NCI-H1092 (cell line): ENCODE measurements at regions not wholly inside any gene's neighbourhood (a gene's known extent, or its start where the extent isn't known, plus 50 kb on each side); places are given as distances from the start of the nearest gene placed in this dataset.
"Not testable (repeated sequence)": the region's sequence is repeated elsewhere in the genome, so short reads cannot be mapped to it uniquely, and the experiment has no call there.

ENCODE experiments used
- DNase-seq: peaks from one replicate; lab custom pipeline; 2025; lab: John Stamatoyannopoulos, UW

DNA sequence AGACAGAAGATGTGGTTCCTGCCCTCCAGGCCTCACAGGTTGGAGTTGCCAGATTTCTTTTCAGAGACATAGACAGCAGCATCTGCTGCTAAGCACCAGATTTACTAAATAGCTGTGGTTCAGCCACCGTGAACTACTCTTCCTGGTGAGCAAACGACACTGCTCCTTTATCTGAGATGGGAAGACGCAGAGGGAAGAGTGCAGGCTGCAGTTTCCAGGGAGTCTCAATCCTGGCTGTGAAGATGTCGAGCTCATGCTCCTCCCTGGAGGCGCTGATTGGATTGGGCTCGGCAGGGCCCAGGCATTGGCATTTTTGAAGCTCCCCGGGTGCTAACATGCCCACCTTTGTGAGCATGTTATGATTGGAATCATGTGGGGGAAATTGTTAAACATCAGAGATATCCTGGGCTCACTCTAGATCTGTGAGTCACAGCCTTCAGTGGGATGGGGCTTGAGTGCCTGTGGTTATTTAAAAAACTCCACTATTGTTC is 314.8 kb downstream of the TSN start:
- no peak for DNase-seq

DNA sequence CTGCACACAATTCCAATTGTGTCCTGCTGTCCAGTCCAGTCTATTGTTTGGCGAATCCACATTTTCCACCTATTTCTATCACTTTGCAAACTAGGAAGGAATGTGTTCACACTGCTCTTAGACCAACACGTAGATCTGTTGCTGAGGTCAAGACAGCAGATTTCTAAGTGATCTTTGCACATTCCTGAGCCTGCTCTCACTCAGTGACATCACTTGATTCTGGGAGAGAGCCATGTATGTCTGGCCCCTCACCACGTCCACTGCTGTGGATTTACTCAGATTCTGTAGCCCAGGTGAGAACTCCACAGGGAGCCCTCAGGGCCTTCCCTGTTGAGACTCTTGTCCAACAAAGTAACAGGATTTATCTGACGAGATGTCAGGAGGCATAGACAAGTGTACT is 317.2 kb downstream of the TSN start:
- no peak for DNase-seq

DNA sequence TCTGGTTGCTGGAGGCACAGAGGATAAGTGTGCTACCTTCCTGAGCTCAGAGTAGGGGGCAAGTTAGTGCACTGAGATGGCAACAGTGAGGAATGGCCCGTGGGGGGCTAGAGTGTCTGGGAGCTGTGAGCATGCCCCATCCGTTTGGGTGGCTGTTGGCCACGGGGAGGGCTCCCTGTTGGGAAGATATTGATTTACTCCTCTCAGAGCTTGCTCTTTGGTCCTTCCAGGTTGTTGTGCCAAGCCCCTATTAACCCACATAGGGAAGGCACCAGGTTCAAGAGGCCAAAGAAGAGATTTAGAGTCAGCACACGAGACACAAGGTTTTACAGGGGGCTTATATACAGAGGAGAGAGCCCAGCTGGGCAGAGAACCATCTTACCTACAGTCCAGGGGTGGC is 318.8 kb downstream of the TSN start:
- DNase-seq, result no peak

DNA sequence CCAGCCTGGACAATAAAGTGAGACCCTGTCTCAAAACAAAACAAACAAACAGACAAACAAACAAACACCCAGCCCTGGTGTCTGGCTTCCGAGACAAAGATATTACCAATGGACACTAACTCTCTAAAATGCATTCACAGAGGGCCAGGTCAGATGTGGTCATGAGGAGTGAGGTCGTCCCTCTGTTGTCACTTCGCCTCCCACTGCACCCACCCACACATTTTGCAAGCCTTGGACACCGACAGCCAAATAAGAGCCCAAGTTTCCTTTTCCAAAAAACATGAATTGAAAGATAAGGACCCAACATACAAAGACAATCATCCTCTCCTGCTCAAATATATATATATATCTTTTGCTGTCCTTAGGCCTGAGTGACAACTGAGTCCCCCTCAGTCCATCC is 319.9 kb downstream of the TSN start:
- DNase-seq, result no peak

DNA sequence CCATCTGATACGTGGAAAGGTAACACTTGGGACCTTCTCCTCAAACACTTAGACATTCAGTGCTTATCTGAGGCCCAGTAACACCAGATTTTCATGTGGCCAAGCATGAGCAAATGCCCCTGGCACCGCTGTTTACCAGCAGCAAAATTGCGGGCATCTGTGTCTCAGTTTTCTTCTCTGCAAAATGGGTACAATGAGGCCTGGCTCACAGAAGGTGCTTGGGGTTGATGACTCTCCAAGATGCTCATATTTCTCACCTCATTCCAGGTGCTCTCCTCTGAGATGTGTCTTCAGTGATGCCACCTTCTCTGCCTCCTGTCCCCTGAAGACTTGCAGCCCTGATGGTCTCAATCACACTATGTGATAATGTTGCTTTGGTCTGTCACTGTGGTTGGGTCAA is 321.7 kb downstream of the TSN start:
- no peak for DNase-seq

DNA sequence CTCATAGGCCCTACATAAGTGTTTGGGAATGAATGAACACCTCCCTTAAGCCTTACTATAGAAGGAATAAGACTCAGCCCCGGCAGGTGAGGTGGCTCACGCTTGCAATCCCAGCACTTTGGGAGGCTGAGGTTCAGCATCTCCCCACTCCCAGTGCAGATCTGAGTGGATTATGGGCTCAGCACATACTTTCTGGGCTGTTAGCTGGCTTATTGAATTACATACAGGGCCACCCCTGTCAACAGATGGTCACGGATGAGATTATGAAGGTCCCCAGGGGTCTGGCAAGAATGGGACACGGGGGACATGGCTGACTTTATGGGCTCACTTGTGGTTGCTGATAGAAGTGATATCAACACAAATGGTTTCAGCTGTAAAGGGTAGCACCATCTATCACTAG is 322.3 kb downstream of the TSN start:
- DNase-seq, result no peak

DNA sequence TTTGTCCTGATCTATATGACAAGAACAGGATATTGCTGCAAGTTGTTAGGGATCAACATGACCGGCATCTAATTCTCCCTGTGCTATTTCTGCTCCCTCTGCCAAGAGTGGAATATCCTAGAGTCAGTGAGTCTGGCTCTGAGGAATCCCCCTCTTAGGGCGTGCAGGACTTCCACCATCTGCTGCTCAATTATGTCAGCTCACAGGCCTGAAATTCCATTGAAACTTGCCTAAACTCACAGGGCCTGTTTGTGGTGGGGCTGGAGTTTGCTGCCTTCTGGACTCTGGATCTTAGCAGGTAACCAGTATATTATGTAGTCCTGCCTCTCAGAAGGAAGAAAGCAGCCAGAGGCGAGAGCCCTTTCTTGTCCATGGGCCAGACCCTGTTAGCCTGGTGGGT is 323.0 kb downstream of the TSN start:
- DNase-seq, result no peak

DNA sequence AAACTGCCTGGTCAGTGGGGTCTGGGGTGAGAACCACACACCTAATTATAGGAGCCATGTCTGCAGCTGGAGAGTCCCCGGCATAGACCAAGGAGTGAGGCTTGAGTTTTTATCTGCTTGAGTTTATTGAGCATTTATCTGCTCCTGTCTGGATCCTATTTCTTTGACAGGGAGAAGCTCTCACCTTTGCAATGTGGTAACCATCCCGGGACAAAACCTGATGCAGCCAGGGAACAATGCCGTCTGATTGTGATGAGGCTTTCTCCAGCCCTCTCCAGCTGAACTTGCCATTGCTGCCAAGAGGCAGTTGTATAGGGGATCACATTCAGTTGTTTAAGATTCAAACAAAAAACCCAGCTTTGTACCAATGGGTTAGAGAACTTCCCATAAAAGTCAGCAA is 324.4 kb downstream of the TSN start:
- DNase-seq, result no peak

DNA sequence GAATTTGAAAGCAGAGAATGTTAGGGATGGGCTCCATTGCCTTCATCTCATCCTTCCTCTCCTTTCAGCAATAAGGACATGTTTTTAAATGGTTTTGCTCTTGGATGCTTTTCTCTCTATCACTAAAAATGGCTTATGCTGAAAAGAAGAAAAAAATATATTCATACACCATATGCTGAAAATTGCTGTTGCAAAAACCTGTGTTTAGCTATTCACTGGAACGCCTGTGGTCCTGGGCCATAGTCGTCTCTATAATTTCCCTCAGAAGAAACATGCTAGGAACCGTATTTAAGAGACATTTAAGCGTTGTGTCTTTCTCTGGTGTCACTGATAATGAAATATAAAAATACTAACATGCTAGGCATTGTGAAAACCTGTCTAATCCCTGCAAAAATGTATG is 324.9 kb downstream of the TSN start:
- no peak for DNase-seq

DNA sequence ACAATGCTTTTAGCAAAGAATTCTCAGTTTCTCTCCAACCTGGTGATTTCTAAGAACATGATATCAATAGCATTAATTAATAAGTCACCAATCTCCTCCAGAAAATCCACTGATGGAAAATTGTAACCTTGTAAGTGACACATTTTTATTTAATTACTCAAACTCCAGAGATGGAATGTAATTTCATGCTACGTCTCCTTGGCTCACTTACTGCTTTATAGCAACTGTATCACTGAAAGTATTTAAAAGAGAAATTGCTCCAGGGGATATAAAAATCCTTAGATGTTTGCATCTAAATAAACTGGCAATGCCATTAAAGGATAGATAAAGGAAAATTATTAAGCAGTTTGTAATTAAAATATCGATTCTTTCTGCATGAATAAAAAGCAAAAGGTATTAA is 325.4 kb downstream of the TSN start:
- DNase-seq, result no peak

DNA sequence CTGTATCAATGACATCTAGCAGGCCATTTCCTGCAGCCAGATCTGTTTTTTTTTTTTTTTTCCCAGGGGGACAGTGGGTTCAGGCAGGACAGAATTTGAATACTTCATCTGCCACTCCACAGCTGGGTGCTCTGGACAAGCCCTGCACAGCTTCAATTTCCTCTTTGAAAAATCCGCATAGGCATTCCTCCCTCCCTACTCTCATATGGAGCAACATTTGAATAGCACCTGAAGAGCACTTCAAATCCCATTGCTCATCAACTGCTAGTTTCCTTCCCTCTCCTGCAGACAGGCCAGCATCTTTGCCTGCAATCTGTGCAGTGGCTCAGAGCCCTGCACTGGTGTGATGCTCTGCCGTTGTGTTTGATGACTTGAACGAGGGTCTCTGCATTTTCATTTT is 326.3 kb downstream of the TSN start:
- DNase-seq, result peak; percentile 21

DNA sequence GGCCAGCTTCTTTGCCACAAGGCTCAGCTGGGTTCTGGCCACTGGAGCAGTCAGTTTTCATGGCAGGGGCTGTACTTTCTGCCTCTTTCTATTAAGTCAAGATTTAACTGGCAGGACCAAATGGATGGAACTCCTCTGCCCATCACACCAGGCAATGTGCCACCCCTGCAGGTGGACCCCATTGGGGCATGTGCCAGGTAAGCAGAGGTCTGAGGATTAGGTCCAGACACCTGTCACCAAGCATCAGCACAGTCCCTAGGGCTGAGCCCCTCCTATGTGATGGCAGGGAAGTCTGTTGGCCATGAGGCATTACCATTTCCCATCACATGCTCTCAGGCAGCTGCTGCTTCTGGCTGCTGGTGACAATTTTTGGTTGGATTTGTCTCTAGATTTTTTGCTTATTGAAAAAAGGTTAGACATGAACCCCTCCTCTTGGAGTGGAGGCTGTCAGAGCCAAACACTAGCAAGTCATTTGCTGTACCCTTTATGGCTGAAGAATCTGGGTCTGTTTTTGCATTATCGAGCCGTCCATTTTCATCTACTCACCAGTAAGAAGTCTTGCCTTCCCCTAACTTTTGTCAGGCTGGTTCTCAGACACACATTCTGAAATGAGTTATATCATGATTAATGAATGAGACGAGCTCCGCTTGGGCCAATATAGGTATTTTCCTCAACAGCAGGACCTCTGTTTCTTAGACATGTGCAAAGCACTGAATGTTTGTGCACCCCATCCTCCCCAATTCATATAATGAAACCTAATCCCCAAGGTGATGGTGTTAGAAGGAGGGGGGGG is 328.0 kb downstream of the TSN start:
- DNase-seq, result no peak

DNA sequence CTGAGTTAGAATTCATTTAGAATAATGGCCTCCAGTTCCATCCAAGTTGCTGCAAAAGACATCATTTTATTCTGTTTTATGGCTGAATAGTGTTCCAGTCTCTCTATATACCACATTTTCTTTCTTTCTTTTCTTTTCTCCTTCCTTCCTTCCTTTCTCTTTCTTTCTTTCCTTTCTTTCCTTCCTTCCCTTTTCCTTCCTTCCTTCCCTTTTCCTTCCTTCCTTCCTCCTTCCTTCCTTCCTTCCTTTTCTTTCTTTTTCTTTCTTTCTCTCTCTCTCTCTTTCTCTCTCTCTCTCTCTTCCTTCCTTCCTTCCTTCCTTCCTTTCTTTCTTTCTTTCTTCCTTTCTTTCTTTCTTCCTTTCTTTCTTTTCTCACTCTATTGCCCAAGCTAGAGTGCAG is 330.2 kb downstream of the TSN start:
- DNase-seq, result not testable (repeated sequence)

DNA sequence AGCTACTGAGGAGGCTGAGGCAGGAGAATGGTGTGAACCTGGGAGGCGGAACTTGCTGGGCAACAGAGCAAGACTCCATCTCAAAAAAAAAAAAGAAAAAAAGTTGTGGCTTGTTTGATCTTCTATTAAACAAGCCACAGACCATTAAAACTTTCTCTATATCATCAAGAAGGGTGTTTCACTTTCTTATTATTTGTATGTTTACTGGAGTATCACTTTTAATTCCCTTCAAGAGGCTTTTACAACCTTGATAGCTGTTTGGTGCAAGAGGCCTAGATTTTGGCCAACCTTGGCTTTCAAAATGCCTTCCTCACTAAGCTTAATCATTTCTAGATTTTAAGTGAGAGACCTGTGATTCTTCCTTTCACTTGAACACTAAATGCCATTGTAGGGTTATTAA is 339.1 kb downstream of the TSN start:
- no peak for DNase-seq

DNA sequence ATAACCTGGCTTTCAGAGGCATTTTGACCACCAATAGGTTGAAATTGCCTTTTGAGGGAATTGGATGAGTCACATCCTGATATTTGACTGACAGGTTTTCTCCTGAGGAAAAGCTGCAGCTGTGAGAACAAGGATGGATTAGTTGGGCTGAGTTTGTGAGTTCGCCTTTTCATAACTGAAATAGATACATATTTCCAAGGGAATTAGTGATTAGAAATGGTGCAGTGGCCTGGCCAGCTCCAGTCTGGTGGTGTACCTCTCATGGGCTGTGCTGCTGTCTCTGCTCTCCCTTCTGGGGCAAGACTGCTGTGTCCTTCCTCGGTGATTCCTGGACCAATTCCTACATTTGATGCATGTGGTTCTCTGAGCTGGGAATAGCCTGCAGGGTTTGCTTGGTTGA is 341.3 kb downstream of the TSN start:
- DNase-seq, result no peak

DNA sequence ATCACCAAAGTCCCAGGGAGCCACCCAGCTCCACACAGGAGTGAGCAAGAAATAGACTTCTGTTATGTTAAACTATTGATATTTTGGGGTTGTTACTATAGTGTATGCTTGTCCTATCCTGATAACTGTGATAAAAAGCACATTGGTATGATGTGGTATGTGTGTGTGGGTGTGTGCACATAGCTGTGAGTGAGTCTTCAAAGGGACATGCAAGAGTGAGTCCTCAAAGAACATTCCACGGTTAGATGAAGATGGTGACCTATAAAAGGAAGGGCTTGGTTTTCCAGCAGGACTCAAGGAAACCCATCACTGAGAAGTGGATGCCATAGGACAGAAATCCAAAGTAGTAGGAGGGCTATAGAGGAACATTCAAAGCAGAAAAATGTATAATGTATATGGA is 342.9 kb downstream of the TSN start:
- DNase-seq, result no peak

DNA sequence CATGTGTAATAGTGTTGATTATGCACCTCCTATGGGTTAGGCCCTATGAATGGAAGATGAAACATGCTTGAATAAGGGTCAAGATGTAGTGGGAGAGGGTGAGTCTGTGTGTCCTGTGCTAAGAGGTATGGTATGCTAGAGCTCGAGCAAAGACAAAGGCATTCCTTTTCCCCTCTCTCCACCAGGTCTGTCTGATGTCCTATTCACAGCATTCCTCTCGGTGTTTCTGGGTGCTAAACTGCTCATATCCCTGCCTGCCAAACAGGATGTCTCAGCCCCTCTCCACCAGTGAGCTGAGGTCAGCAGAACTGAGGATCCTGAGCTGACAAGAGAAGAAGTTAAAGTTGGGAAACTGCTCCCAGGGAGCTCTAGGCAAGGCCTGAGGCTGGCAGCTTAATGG is 344.9 kb downstream of the TSN start:
- DNase-seq, result no peak

DNA sequence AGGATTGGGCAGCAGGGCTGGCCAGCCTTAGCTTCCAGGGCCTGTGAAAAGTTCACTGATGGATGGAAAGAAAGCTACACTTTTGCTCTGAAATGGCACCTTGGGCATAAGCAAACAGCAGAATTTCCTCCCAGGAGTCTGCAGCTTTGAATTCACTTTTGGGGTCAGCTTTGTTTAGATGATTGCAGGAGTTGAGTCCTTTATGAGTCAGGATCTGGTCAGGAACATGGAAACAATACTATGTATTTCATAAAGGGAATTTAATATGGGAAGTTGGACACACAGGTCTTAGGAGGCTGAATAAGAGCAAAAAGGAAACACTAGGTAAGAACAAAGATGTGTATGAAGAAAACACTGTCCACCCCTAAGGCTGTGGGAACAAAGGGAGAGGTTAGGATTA is 345.3 kb downstream of the TSN start:
- no peak for DNase-seq

DNA sequence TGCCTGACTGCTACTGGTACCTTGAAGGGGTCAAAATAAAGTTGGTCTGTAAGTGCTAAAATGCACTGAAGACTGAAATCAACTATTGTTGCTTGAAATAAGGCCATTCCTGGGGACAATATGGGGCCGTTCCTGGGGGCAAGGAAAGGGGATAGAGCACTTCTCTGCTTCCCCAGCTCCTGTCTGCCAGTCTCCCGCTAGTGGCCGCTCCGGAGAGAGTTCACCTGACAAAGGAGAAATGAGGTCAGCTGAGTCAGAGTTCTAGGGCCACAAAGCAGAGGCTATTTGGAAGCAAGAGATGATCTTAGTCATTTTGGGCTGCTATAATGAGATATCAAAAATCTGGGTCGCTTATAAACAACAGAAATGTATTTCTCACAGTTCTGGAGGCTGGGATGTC is 345.9 kb downstream of the TSN start:
- no peak for DNase-seq

DNA sequence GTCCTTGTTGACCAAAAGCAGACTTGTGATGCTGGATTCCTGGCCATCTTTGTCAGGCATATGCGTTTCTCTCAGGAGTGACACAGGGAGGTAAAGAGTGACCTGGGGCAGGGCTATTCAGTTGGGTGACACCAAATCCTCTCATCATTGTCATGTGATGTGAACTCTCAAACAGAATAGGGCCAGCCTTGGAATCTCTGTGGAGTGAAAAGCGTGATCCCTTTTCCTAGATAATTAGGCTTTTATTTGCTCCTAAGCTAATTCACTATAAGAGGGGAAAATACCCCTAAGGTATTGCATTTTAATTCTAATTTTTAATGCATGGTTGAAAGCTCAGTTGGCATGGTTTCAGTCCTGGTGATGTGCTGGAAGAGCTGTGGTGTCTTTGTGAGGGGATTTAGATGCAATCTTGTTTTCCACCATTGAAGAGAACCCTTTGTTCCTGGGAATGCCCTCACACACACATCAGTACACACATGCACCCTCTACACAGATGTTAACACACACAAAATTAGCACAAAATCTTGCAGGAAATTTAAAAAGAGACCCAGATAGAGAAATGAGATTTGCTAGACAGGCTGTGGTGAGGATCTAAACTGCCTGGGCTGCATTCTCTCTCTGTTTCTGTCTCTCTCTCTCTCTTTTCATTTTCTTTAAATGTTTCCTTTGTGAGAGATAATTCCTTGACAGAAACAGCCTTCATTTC is 349.9 kb downstream of the TSN start:
- DNase-seq, result no peak

DNA sequence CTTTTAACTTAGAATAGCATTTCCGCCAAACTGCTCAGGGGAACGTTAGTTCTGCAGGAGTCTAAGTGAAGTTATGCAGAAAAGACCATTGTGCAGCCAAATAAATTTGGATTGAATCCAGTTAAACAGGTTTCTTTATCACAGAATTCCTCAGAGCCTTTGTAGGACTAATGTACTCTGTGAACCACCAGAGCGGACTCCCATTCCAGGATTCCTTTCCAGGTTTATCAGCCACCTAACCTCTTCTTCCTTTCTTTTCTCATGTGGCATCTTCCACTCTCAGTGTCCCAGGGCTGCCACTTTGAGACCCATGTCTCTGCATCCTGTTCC is 350.4 kb downstream of the TSN start:
- DNase-seq, result no peak

DNA sequence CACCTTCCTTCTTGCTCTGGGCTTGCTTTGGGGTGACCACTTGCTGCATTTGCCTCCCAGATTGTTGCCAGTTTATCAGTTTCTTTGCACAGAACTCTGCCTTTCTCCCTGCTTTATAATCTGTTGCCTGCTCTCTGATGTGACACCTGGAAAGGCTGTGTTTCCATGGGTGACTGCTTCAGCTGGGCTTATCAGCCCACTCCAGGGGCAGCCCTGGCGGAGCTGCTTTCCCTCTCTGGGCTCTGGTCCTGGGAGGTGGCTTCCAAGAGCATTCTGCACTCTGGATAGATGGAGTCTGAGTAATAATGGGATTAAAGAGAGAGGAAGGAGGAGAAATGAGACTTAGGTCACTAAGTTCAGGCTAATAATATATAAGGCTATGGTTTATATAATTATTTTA is 352.7 kb downstream of the TSN start:
- DNase-seq, result no peak

DNA sequence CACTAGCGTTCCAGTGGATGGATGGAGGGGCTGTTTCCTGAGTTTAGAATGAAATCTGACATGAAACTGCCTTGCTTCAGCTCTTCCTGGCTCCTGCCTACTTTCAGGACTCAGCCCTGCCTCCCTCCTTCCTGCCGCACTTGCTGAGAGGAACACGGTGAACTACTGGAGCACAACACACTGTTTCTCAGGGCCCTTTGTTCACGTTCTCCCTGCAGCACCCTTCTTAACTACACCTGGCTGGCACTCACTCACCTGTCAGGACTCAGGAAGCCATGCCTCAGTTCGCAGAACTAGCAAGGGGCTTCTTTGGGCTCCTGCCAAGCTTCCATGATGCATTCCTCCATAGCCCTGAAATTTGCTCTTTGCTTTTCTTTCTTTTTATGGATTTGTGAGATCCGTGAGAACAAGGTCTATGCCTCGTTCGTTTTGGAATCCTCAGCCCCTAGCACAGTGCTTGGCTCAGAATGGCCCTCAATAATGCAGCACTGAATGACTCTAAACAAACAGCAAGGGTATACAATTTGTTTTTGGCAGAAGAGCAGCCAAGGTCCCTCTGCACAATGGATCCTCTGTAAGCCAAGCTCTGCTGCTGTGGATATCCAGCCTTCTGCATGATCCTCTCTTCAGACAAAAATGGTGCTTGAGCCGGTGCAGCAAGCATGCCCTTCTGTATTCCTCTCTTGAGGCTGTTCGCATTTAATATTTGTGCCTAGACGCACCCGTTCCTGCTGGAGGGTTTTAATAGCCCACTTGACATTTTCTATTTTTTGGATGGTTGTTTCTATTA is 357.0 kb downstream of the TSN start:
- no peak for DNase-seq
